ENCODE measurements at regions not wholly inside any gene's neighbourhood (a gene's known extent, or its start where the extent isn't known, plus 50 kb on each side); places are given as distances from the start of the nearest gene placed in this dataset. TPM values are rescaled to one million over a fixed set of nuclear protein-coding genes. Genes with fewer than 3 reads are reported as not detected.

DNA sequence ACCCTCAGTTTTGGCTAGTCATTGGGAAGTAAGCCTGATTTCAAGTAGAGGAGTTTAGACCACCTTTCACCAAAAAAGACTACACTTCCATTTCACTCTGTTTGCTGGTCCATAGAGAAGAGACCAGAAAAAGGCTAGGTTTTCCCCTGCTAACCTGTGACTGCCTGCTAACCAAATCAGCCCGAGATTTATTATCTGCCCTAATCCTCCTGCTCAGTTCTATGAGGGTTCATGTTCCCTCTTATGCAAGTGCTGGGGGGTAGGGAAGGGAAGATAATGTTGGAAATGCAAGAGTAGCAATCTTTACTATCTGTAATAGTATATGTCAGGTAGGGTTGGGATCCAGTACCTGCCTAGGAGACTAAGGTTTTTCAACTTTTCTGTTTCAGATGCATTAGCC lies 51.6 kb upstream of the CCNG1 start:
- TF ChIP-seq, protein P1, sequence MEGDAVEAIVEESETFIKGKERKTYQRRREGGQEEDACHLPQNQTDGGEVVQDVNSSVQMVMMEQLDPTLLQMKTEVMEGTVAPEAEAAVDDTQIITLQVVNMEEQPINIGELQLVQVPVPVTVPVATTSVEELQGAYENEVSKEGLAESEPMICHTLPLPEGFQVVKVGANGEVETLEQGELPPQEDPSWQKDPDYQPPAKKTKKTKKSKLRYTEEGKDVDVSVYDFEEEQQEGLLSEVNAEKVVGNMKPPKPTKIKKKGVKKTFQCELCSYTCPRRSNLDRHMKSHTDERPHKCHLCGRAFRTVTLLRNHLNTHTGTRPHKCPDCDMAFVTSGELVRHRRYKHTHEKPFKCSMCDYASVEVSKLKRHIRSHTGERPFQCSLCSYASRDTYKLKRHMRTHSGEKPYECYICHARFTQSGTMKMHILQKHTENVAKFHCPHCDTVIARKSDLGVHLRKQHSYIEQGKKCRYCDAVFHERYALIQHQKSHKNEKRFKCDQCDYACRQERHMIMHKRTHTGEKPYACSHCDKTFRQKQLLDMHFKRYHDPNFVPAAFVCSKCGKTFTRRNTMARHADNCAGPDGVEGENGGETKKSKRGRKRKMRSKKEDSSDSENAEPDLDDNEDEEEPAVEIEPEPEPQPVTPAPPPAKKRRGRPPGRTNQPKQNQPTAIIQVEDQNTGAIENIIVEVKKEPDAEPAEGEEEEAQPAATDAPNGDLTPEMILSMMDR (IDR thresholded peaks at IDR 0.05; ENCODE audit: low read depth, low read length), result no peak
- no peak for DNase-seq (ENCODE audit: low read depth, low spot score)
- Histone ChIP-seq H3K27me3 (ENCODE audit: control insufficient read depth, insufficient read depth, low read length) (no peaks in the 10 kb centered on the region), H3K27ac (ENCODE audit: low read depth, low read length) (no peak overlapping the region), H3K9me3 (ENCODE audit: control insufficient read depth, insufficient read depth, low read length) (no peaks in the 10 kb centered on the region), H3K4me3 (ENCODE audit: low read depth, low read length) (no peak overlapping the region)
- ChIA-PET CTCF (no interaction called here), POLR2A (no interaction called here)

DNA sequence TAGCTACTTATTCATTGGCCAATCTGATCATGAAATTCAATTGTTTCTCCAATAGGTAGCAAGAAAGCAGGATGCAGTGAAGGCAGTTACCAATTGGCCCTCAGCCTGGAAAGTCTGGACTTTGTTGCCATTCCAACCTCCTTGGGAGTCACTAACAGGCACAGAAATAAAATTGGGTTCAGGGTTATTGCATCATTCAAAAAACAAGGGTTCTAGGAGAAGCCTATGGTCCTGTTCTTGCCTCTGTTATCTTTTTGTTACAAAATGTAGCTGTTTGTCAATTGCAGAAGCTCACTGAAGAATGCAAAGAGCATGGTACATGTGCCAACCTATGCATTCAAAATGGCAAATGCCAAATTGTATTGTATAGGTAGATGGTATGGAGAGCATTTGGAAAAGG lies 51.0 kb upstream of the CCNG1 start:
- ChIA-PET POLR2A (no interaction called here), CTCF (no interaction called here)
- Histone ChIP-seq H3K27me3 (ENCODE audit: control insufficient read depth, insufficient read depth, low read length) (no peaks in the 10 kb centered on the region), H3K27ac (ENCODE audit: low read depth, low read length) (no peak overlapping the region), H3K4me3 (ENCODE audit: low read depth, low read length) (no peak overlapping the region), H3K9me3 (ENCODE audit: control insufficient read depth, insufficient read depth, low read length) (no peaks in the 10 kb centered on the region)
- DNase-seq (ENCODE audit: low read depth, low spot score), result no peak
- TF ChIP-seq, protein P1 (IDR thresholded peaks at IDR 0.05; ENCODE audit: low read depth, low read length), result no peak

GRCh38 chr5:163387589-163388343 lies 49.6 kb upstream of the CCNG1 start:
- ChIA-PET CTCF (interaction anchor here (0.6 kb wide), 1 partner anchor 41 kb away, joined by 5 read pairs; no protein-coding TSS in a partner anchor), POLR2A (no interaction called here)
- Histone ChIP-seq H3K9me3 (ENCODE audit: control insufficient read depth, insufficient read depth, low read length) (no peaks in the 10 kb centered on the region), H3K4me3 (ENCODE audit: low read depth, low read length) (no peak overlapping the region), H3K27me3 (ENCODE audit: control insufficient read depth, insufficient read depth, low read length) (no peaks in the 10 kb centered on the region), H3K27ac (ENCODE audit: low read depth, low read length) (no peak overlapping the region)
- TF ChIP-seq, protein P1 (IDR thresholded peaks at IDR 0.05; ENCODE audit: low read depth, low read length), result no peak
- no peak for DNase-seq (ENCODE audit: low read depth, low spot score)

Small RNAs in the stretch of these regions (small RNA-seq; reads per million reads assigned to genes)
- gene RNU6-164P (ENCODE audit: insufficient read length, low read depth), result not detected
